22Rv1 (cell line): ENCODE measurements at regions not wholly inside any gene's neighbourhood (a gene's known extent, or its start where the extent isn't known, plus 50 kb on each side); places are given as distances from the start of the nearest gene placed in this dataset.
"Not testable (repeated sequence)": the region's sequence is repeated elsewhere in the genome, so short reads cannot be mapped to it uniquely, and the experiment has no call there.

Source experiments
- H3K27ac ChIP-seq: fragments of 450-650 bp; 2 replicates; pipeline ENCODE4 v1.5.1; 2017
- ZFX ChIP-seq: fragments of 450-650 bp; IDR thresholded peaks from 2 replicates; pipeline ENCODE4 v1.6.1; 2017; ENCODE audit warnings: antibody characterized with exemption, borderline replicate concordance
- TF ChIP-seq, protein P1 (sequence below): fragments of 450-650 bp; IDR thresholded peaks from 2 replicates; pipeline ENCODE4 v1.5.1; 2017; ENCODE audit warnings: mild to moderate bottlenecking

DNA sequence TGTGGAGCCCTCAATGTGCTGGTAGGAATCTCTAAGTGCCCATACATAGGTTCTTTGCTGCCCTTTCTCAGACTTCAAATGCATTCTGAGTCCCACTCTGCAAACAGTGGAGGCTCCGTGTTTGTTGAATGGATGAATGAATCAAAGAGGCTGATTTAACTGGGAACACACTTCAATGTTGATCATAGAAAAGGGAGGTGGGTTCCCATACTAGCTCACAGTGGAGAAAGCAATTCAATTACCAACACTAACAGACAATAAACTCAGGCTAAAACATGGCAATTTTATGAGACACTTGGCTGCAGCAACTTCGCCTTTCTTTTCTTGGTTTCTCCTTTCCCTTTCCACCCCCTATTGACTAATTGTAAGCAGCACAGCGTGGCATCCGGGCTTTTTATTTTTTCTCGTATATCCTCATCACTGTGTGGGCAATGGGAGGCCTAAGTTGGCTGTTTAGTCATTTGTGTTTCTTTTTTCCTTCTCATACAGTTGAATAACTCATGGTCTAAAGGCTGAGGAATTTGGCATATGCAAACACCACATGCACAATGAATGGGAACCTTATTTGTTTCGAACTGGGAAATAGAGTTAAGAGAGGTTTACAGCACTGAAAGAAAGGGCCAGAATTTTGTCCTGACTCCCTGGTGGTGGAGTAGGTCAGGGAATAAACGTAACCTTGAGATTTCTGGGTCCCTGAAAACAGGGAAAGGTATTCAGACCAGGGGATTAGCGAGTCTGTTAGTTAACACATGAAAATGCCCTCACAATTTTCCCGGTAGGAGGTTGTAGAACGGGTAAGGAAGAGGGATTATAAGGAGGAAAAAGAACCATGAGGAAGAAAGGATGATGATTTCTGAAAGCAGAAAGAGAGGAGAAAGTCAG, 858.5 kb downstream of the KCNMA1 start:
- no peak overlapping the region for H3K27ac ChIP-seq

DNA sequence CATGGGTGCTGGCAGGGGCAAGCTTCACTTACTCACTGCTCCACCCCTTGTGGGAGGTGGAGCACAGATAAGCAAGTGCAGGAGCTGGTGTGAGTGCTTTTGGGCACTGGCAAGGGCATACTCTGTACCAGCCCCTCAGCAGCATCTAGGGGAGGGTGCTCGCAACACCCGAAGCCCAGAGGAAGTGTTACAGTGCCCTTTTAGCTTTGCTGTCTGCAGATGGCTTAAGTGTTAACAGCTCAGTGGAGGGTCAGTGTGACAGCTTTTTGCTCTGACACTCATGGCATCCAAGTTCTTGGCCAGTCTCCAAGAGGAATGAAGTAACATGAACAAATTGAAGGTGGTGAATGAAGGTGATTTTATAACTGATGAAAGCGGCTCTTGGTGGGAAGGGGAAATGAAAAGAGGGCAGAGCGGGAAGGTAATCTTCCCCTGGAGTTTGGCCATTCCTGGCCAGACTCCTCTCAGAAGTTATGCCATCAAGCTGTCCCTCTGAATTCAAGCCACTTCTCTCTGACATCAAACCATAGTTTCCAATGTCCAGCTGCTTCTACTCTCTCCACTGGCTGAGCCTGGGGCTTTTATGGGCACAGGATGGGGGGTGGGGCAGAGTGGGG, 862.5 kb downstream of the KCNMA1 start:
- H3K27ac ChIP-seq: no peak overlapping the region
- TF ChIP-seq ZFX: no peak
- TF ChIP-seq, protein P1, sequence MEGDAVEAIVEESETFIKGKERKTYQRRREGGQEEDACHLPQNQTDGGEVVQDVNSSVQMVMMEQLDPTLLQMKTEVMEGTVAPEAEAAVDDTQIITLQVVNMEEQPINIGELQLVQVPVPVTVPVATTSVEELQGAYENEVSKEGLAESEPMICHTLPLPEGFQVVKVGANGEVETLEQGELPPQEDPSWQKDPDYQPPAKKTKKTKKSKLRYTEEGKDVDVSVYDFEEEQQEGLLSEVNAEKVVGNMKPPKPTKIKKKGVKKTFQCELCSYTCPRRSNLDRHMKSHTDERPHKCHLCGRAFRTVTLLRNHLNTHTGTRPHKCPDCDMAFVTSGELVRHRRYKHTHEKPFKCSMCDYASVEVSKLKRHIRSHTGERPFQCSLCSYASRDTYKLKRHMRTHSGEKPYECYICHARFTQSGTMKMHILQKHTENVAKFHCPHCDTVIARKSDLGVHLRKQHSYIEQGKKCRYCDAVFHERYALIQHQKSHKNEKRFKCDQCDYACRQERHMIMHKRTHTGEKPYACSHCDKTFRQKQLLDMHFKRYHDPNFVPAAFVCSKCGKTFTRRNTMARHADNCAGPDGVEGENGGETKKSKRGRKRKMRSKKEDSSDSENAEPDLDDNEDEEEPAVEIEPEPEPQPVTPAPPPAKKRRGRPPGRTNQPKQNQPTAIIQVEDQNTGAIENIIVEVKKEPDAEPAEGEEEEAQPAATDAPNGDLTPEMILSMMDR: no peak

More for the DNA sequence above, 858.5 kb downstream of the KCNMA1 start:
- TF ChIP-seq, protein P1: no peak
- no peak for TF ChIP-seq ZFX

DNA sequence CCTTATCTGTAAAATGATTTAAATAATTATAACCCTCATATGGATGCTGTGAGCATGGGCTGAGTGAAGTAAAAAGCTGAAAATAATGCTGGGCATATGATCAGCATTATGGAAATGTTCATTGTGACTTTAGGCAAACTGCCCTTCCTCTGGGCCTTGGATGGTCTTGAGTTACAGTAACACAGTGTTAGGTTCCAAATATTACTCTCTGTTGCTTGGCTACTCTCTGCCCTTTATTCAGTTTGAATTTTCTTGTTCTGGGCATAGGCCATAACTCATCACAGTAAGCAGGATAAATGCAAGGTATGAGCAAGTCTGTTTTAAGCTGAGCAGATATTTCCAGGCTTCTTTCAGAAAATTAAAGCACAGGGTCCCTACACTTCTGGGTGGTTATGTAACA, 868.0 kb downstream of the KCNMA1 start:
- no peak overlapping the region for H3K27ac ChIP-seq
- TF ChIP-seq, protein P1: no peak
- no peak for TF ChIP-seq ZFX

DNA sequence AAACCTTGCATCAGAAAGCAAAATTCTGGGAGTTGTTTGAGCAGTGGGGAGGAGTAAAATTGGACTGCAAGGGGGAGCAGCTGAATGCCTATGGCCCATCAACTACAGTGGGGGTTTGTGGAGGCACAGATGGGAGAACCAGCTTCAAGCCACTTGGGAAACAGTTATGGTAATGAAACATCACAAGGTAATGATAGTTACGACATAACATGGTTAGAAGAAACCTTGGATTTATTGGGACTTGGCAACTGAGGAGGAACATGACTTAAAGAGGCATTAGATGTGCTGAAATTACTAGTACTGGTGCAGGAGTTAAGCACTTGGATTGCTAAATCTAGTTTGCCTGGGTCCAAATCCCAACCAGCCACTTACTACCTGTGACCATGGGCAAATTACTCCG, 868.4 kb downstream of the KCNMA1 start:
- TF ChIP-seq, protein P1: no peak
- no peak for TF ChIP-seq ZFX
- no peak overlapping the region for H3K27ac ChIP-seq

DNA sequence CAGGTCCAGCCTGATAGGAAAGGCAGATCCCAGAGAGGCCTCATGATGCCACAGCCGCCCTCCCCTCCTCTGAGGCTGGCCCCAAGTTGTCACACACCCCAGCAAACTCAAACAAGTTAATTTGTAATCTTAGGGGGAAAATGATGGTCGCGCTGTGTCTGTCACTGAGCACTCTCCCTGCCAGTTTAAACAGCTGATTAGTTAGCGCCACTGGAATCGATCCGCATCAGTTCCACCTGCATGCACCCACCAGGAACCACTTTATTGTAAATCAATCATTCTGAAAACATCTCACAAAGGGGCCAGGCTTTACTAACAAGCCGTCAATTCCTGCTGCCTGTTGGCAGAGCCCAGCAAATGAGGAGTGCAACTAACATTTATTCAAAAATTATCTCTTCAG, 870.9 kb downstream of the KCNMA1 start:
- TF ChIP-seq ZFX: no peak
- TF ChIP-seq, protein P1: no peak
- H3K27ac ChIP-seq: no peak overlapping the region

DNA sequence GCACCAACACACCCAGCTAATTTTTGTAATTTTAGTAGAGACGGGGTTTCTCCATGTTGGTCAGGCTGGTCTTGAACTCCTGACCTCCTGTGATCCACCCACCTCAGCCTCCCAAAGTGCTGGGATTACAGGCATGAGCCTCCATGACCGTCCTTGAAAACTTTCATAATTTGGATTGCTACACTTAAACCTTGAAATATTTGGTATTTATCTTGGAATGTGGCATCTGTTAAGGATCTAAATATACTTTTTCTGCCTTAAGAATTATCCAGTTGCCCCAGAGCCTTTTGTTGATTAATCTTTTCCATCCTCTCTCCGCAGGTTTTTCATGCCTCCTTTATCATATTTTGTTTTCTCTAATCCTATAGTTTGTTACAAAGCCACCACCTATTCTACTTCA, 872.7 kb downstream of the KCNMA1 start:
- not testable (repeated sequence) for H3K27ac ChIP-seq

DNA sequence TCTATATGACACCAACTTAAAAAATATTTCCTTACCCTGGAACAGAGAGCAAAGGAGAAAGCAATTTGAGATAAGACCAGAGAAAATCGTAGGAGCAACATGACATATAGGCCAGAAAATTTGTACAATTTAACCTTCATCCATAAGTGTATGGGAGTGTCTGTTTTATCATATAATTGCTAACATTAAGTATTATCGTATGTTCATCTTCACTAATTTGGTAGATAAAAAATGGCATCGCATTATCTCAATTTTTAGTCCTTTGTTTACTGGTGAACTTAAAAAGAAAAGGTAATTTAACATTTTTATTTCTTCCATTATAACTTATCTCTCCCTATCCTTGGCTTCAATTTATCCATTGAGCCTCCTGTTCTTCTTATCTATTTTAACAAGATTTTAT, 873.4 kb downstream of the KCNMA1 start:
- no peak for TF ChIP-seq ZFX
- TF ChIP-seq, protein P1: no peak
- H3K27ac ChIP-seq: no peak overlapping the region
